ENCODE measurements at regions not wholly inside any gene's neighbourhood (a gene's known extent, or its start where the extent isn't known, plus 50 kb on each side); places are given as distances from the start of the nearest gene placed in this dataset.

GRCh38 chr6:130625825-130626527, 201.2 kb upstream of the SMLR1 start:
- H2BK15ac ChIP-seq (replicated peaks; ENCODE audit: low read depth), result no peak overlapping the region
- H3K4me1 ChIP-seq (ENCODE audit: control insufficient read depth, low read depth, low read length), result no peaks in the 10 kb centered on the region
- H2BK120ac ChIP-seq (ENCODE audit: low read depth, low read length), result no peak overlapping the region
- no peak overlapping the region for H3K4ac ChIP-seq (ENCODE audit: low read depth, low read length)
- H3K79me1 ChIP-seq (ENCODE audit: low read length), result no peaks in the 10 kb centered on the region
- H3K79me2 ChIP-seq (ENCODE audit: control insufficient read depth, insufficient read depth, low read length), result no peaks in the 10 kb centered on the region
- no peak overlapping the region for H3K4me3 ChIP-seq (ENCODE audit: low read length)
- DNase-seq, result peak; percentile 6
- H2BK5ac ChIP-seq (ENCODE audit: low read length), result no peak overlapping the region
- WGBS (ENCODE audit: extremely low coverage, insufficient coverage, low lambda C conversion rate), result no CpG with 5 or more reads among the region's 3 CpGs
- no peak overlapping the region for H2AK5ac ChIP-seq (ENCODE audit: low read length)
- no peaks in the 10 kb centered on the region for H3K27me3 ChIP-seq (ENCODE audit: insufficient read depth, low read length, poor library complexity)
- H3K36me3 ChIP-seq (ENCODE audit: control insufficient read depth, insufficient read depth, low read length), result no peaks in the 10 kb centered on the region
- no peak overlapping the region for H4K8ac ChIP-seq (ENCODE audit: low read depth, low read length)
- H3K27ac ChIP-seq (ENCODE audit: low read depth, low read length), result no peak overlapping the region
- H4K5ac ChIP-seq (ENCODE audit: low read length), result no peak overlapping the region
- H3K56ac ChIP-seq (ENCODE audit: low read length), result no peak overlapping the region
- H3K23ac ChIP-seq (ENCODE audit: low read length), result no peak overlapping the region
- H3K9ac ChIP-seq (ENCODE audit: low read length), result no peak overlapping the region
- H3K18ac ChIP-seq (ENCODE audit: low read length), result no peak overlapping the region
- no peak overlapping the region for H3K4me2 ChIP-seq (ENCODE audit: low read length)

DNA sequence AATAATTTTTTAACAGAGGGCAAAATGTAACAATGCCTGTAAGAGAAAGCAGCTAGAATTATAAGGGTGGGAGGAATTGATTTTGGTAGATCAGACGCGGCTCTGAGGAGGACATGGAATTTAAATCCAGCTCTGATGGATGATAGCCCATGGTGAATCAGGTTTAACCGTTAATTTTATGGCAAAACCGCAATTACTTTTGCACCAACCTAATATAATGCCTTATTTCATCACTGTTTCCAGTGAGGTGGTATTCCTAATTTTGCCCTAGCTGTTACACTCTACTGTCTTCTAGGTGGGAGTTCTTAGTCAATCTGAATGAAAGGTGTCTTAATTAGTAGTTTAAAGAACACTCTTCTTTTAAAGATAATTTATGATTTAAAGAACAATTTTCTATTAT, 198.3 kb upstream of the SMLR1 start:
- Histone ChIP-seq H3K4me1 (ENCODE audit: control insufficient read depth, low read depth, low read length) (no peaks in the 10 kb centered on the region), H3K79me1 (ENCODE audit: low read length) (no peaks in the 10 kb centered on the region), H3K18ac (ENCODE audit: low read length) (no peak overlapping the region), H3K4me3 (ENCODE audit: low read length) (no peak overlapping the region), H2AK5ac (ENCODE audit: low read length) (no peak overlapping the region), H3K27me3 (ENCODE audit: insufficient read depth, low read length, poor library complexity) (no peaks in the 10 kb centered on the region), H3K4me2 (ENCODE audit: low read length) (no peak overlapping the region), H3K79me2 (ENCODE audit: control insufficient read depth, insufficient read depth, low read length) (no peaks in the 10 kb centered on the region), H3K4ac (ENCODE audit: low read depth, low read length) (no peak overlapping the region), H4K8ac (ENCODE audit: low read depth, low read length) (no peak overlapping the region), H2BK5ac (ENCODE audit: low read length) (no peak overlapping the region), H2BK15ac (replicated peaks; ENCODE audit: low read depth) (no peak overlapping the region), H3K36me3 (ENCODE audit: control insufficient read depth, insufficient read depth, low read length) (no peaks in the 10 kb centered on the region), H3K27ac (ENCODE audit: low read depth, low read length) (no peak overlapping the region), H4K5ac (ENCODE audit: low read length) (no peak overlapping the region), H3K23ac (ENCODE audit: low read length) (no peak overlapping the region), H3K56ac (ENCODE audit: low read length) (no peak overlapping the region), H2BK120ac (ENCODE audit: low read depth, low read length) (no peak overlapping the region), H3K9ac (ENCODE audit: low read length) (no peak overlapping the region)
- DNase-seq, result no peak
- WGBS (ENCODE audit: extremely low coverage, insufficient coverage, low lambda C conversion rate), result no CpG with 5 or more reads among the region's 4 CpGs

DNA sequence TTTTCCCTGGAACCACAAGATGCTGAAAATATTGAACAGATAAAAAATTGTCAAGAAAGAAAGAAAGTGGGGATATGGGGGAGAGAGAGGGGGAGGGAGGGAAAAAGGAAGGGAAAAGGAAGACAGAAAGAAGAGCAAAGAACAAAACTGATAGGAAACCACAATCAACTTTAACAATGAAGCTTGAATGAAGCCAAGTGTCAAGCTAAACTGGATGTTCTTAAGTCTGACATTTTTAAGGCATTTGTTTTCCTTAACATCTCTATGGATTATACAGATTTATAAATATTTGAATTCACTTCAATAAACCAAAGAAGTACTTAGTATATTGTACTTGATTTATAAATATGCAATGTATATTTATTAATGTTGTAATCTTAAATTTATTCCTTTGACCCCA, 197.6 kb upstream of the SMLR1 start:
- no peak overlapping the region for H3K4ac ChIP-seq (ENCODE audit: low read depth, low read length)

DNA sequence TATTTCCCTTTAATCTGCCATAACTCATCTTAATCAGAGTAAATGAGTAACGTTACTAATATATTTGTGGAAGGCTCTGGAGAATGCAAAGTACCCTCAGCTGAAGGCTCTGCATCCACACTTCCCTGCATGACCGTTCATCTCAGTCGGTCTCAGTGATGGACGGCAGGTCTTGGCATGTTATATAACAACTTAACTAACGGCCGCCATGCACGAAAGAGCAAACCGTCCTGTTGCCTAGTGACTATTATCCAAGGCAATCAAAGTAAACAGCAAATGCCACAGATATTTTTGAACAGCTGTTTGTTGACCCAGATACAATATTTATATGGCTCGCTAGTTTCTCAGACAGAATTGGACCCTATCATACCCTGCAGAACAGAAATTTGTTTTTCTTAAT, 194.9 kb upstream of the SMLR1 start:
- Histone ChIP-seq H2BK15ac (replicated peaks; ENCODE audit: low read depth) (no peak overlapping the region), H3K4me2 (ENCODE audit: low read length) (no peak overlapping the region), H2AK5ac (ENCODE audit: low read length) (no peak overlapping the region), H3K4ac (ENCODE audit: low read depth, low read length) (no peak overlapping the region), H3K56ac (ENCODE audit: low read length) (no peak overlapping the region), H4K8ac (ENCODE audit: low read depth, low read length) (no peak overlapping the region), H2BK5ac (ENCODE audit: low read length) (no peak overlapping the region), H3K18ac (ENCODE audit: low read length) (no peak overlapping the region), H4K5ac (ENCODE audit: low read length) (no peak overlapping the region), H3K4me1 (ENCODE audit: control insufficient read depth, low read depth, low read length) (no peaks in the 10 kb centered on the region), H3K36me3 (ENCODE audit: control insufficient read depth, insufficient read depth, low read length) (no peaks in the 10 kb centered on the region), H3K4me3 (ENCODE audit: low read length) (no peak overlapping the region), H3K27ac (ENCODE audit: low read depth, low read length) (no peak overlapping the region), H3K9ac (ENCODE audit: low read length) (no peak overlapping the region), H3K79me2 (ENCODE audit: control insufficient read depth, insufficient read depth, low read length) (no peaks in the 10 kb centered on the region), H2BK120ac (ENCODE audit: low read depth, low read length) (no peak overlapping the region), H3K79me1 (ENCODE audit: low read length) (no peaks in the 10 kb centered on the region), H3K27me3 (ENCODE audit: insufficient read depth, low read length, poor library complexity) (no peaks in the 10 kb centered on the region), H3K23ac (ENCODE audit: low read length) (no peak overlapping the region)
- DNase-seq, result no peak
- WGBS (ENCODE audit: extremely low coverage, insufficient coverage, low lambda C conversion rate), result no CpG with 5 or more reads among the region's 9 CpGs

More for the DNA sequence above, 197.6 kb upstream of the SMLR1 start:
- Histone ChIP-seq H4K5ac (ENCODE audit: low read length) (no peak overlapping the region), H3K27me3 (ENCODE audit: insufficient read depth, low read length, poor library complexity) (no peaks in the 10 kb centered on the region), H3K9ac (ENCODE audit: low read length) (no peak overlapping the region), H2AK5ac (ENCODE audit: low read length) (no peak overlapping the region), H3K4me2 (ENCODE audit: low read length) (no peak overlapping the region), H2BK15ac (replicated peaks; ENCODE audit: low read depth) (no peak overlapping the region), H3K18ac (ENCODE audit: low read length) (no peak overlapping the region), H2BK120ac (ENCODE audit: low read depth, low read length) (no peak overlapping the region), H3K36me3 (ENCODE audit: control insufficient read depth, insufficient read depth, low read length) (no peaks in the 10 kb centered on the region), H3K23ac (ENCODE audit: low read length) (no peak overlapping the region), H3K4me3 (ENCODE audit: low read length) (no peak overlapping the region), H3K4me1 (ENCODE audit: control insufficient read depth, low read depth, low read length) (no peaks in the 10 kb centered on the region), H2BK5ac (ENCODE audit: low read length) (no peak overlapping the region), H3K79me2 (ENCODE audit: control insufficient read depth, insufficient read depth, low read length) (no peaks in the 10 kb centered on the region), H4K8ac (ENCODE audit: low read depth, low read length) (no peak overlapping the region), H3K56ac (ENCODE audit: low read length) (no peak overlapping the region), H3K79me1 (ENCODE audit: low read length) (no peaks in the 10 kb centered on the region), H3K27ac (ENCODE audit: low read depth, low read length) (no peak overlapping the region)
- no peak for DNase-seq

DNA sequence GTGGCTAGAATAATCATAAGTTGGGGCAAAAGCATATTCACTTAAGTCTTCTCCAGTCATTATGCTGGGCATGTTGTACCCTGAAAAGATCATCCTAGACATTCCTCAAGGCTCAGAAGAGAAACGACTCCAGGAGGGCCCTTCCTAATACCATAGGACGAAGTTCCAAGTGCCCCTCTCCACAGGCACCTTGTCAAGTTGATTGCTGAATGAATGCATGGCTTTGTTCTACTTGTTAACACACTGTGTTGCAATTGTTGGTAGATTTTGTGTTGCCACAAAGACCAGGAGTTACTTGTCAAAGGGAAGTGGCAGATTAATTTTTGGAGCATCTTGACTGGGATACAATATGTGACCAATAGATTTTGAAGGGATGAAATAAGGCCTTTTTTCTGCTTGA, 194.3 kb upstream of the SMLR1 start:
- H4K8ac ChIP-seq (ENCODE audit: low read depth, low read length), result no peak overlapping the region
- no CpG with 5 or more reads among the region's 2 CpGs for whole genome bisulfite sequencing (ENCODE audit: extremely low coverage, insufficient coverage, low lambda C conversion rate)
- no peak overlapping the region for H3K18ac ChIP-seq (ENCODE audit: low read length)
- no peak overlapping the region for H3K4ac ChIP-seq (ENCODE audit: low read depth, low read length)
- H2BK120ac ChIP-seq (ENCODE audit: low read depth, low read length), result no peak overlapping the region
- H3K23ac ChIP-seq (ENCODE audit: low read length), result no peak overlapping the region
- no peak overlapping the region for H3K4me3 ChIP-seq (ENCODE audit: low read length)
- H2BK15ac ChIP-seq (replicated peaks; ENCODE audit: low read depth), result no peak overlapping the region
- no peak overlapping the region for H4K5ac ChIP-seq (ENCODE audit: low read length)
- H3K4me1 ChIP-seq (ENCODE audit: control insufficient read depth, low read depth, low read length), result no peaks in the 10 kb centered on the region
- H2AK5ac ChIP-seq (ENCODE audit: low read length), result no peak overlapping the region
- no peaks in the 10 kb centered on the region for H3K79me2 ChIP-seq (ENCODE audit: control insufficient read depth, insufficient read depth, low read length)
- H3K27me3 ChIP-seq (ENCODE audit: insufficient read depth, low read length, poor library complexity), result no peaks in the 10 kb centered on the region
- DNase-seq, result peak; percentile 39
- H3K4me2 ChIP-seq (ENCODE audit: low read length), result no peak overlapping the region
- no peaks in the 10 kb centered on the region for H3K79me1 ChIP-seq (ENCODE audit: low read length)
- H3K56ac ChIP-seq (ENCODE audit: low read length), result no peak overlapping the region
- H2BK5ac ChIP-seq (ENCODE audit: low read length), result no peak overlapping the region
- no peak overlapping the region for H3K27ac ChIP-seq (ENCODE audit: low read depth, low read length)
- H3K9ac ChIP-seq (ENCODE audit: low read length), result no peak overlapping the region
- no peaks in the 10 kb centered on the region for H3K36me3 ChIP-seq (ENCODE audit: control insufficient read depth, insufficient read depth, low read length)

GRCh38 chr6:130643361-130643760, 183.8 kb upstream of the SMLR1 start:
- no peak overlapping the region for H4K5ac ChIP-seq (ENCODE audit: low read length)
- H2BK120ac ChIP-seq (ENCODE audit: low read depth, low read length), result no peak overlapping the region
- WGBS (ENCODE audit: extremely low coverage, insufficient coverage, low lambda C conversion rate), result no CpG with 5 or more reads among the region's 1 CpG
- H3K4me2 ChIP-seq (ENCODE audit: low read length), result no peak overlapping the region
- no peak for DNase-seq
- H3K36me3 ChIP-seq (ENCODE audit: control insufficient read depth, insufficient read depth, low read length), result no peaks in the 10 kb centered on the region
- H3K4me3 ChIP-seq (ENCODE audit: low read length), result no peak overlapping the region
- no peaks in the 10 kb centered on the region for H3K79me1 ChIP-seq (ENCODE audit: low read length)
- no peak overlapping the region for H2BK5ac ChIP-seq (ENCODE audit: low read length)
- no peaks in the 10 kb centered on the region for H3K4me1 ChIP-seq (ENCODE audit: control insufficient read depth, low read depth, low read length)
- no peak overlapping the region for H3K56ac ChIP-seq (ENCODE audit: low read length)
- H3K23ac ChIP-seq (ENCODE audit: low read length), result no peak overlapping the region
- H3K27ac ChIP-seq (ENCODE audit: low read depth, low read length), result no peak overlapping the region
- no peak overlapping the region for H3K18ac ChIP-seq (ENCODE audit: low read length)
- H2AK5ac ChIP-seq (ENCODE audit: low read length), result no peak overlapping the region
- no peak overlapping the region for H2BK15ac ChIP-seq (replicated peaks; ENCODE audit: low read depth)
- H4K8ac ChIP-seq (ENCODE audit: low read depth, low read length), result no peak overlapping the region
- H3K27me3 ChIP-seq (ENCODE audit: insufficient read depth, low read length, poor library complexity), result no peaks in the 10 kb centered on the region
- H3K9ac ChIP-seq (ENCODE audit: low read length), result no peak overlapping the region
- no peaks in the 10 kb centered on the region for H3K79me2 ChIP-seq (ENCODE audit: control insufficient read depth, insufficient read depth, low read length)
- no peak overlapping the region for H3K4ac ChIP-seq (ENCODE audit: low read depth, low read length)
